WI38 (cell line): ENCODE measurements at regions not wholly inside any gene's neighbourhood (a gene's known extent, or its start where the extent isn't known, plus 50 kb on each side); places are given as distances from the start of the nearest gene placed in this dataset.

Source experiments
- H3K4me3 ChIP-seq: 2 replicates; pipeline ENCODE4 v1.5.1; 2011; ENCODE audit warnings: low read depth, mild to moderate bottlenecking, control low read depth, low read length
- CTCF ChIP-seq: IDR thresholded peaks from 2 replicates; pipeline ENCODE4 v1.5.1; 2012; ENCODE audit warnings: low read depth, mild to moderate bottlenecking, control low read depth, low read length

DNA sequence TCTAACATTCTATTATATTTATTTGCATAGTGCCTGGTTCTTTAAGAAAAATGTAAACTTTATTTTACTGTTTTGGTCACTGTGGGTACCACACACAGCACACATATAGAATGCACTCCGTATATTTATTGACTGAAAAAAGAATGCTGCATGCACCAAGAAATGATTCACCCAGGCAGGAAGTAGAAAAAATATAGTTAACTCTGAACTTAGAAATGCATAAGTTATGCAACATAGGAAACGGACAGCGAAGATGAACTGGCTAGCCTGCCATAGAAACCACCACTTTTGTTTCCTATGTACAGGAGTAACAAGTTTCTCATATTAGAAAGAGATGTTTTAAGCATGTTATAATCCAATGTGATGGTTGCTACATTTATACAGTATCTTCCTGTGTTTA lies 635.8 kb downstream of the DSC3 start:
- no peak overlapping the region for H3K4me3 ChIP-seq
- no peak for TF ChIP-seq CTCF

DNA sequence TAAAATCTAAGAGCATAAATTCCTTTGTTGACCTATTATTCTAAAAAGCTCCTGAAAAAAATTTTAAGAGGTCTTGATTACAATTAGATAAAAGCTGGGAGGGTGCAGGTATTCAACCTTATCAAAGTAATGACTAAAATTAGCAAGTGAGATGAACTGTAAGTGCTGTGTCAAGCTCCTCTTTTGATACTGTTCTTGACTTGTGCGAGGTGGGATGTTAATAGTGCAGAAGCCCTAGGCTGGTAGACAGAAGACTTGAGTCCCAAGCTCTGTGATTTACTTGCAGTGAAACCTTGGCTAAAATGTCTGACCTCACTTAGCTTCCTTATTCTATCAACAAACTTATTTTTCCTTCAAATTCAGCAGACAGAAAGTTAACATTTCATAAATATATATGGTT lies 637.5 kb downstream of the DSC3 start:
- no peak for TF ChIP-seq CTCF
- H3K4me3 ChIP-seq: no peak overlapping the region

- no peak for TF ChIP-seq CTCF
- H3K4me3 ChIP-seq: no peak overlapping the region
These were observed 638.1 kb downstream of the DSC3 start for GRCh38 chr18:30404422-30404821.

DNA sequence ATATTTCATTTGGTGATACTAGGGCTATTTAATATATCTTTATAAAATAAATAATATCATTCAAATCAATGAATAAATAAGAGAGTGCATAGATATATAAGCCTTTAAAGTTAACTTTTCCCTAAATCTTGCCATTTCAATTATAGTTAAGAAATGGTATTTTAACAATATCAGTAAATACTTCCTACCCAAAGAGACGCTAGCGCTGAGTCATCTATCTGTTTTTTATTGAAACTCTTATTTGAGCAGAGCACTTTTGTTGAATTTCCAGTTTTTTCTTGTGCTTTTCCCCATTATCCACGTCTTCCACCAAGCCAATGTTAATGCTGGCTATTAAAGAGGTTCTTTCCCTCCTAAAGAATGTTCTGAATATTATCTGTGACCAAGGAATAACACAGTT lies 639.3 kb downstream of the DSC3 start:
- H3K4me3 ChIP-seq: no peak overlapping the region
- TF ChIP-seq CTCF: no peak

DNA sequence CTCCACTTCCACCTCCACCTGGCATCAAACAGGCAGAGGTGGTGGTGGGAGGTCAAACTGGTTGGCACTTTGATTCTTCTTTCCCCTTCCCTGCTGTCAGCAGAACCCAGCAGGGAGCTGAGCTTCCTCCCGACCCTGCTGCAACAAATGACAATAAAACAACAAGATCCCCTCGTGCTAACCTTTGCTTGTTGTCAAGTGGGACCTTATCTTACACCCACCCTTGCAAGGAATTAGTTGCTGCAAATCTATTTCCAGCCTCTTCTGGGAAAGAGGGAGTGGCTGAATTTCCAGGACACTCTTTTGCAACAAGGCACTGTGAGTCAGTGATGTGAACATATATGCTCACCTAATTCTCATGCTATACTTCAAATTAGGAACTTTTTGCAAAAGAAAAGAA lies 655.1 kb downstream of the DSC3 start:
- no peak for TF ChIP-seq CTCF
- H3K4me3 ChIP-seq: no peak overlapping the region

DNA sequence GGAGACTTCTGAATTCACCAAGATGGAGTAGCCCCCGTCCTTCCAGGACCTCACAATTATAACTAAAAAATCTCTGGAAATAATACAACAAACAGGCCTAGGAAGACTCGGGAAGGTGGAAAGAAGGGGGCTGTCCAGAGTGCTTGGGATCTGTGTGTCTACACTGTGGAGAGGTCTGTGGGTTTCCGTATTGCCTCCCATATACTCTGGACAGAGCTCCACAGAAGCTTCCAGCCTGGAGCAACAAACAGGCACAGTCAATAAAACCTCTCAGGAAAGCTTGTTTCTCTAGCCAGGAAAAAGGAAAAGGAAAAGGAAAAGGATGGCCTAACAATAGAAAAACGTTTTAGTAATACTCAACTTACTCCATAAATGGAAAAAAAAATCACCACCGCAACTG lies 655.9 kb downstream of the DSC3 start:
- no peak overlapping the region for H3K4me3 ChIP-seq
- TF ChIP-seq CTCF: no peak

- no peak for TF ChIP-seq CTCF
- H3K4me3 ChIP-seq: no peak overlapping the region
These were observed 656.9 kb downstream of the DSC3 start for GRCh38 chr18:30385684-30386083.
